Epidermal melanocyte (primary cell): ENCODE measurements at regions not wholly inside any gene's neighbourhood (a gene's known extent, or its start where the extent isn't known, plus 50 kb on each side); places are given as distances from the start of the nearest gene placed in this dataset.

Experiments
- DNase-seq: peaks from one replicate; pipeline ENCODE4 v3.0.0; 2011; ENCODE audit warnings: low spot score; ENCODE audit not compliant: insufficient read length

DNA sequence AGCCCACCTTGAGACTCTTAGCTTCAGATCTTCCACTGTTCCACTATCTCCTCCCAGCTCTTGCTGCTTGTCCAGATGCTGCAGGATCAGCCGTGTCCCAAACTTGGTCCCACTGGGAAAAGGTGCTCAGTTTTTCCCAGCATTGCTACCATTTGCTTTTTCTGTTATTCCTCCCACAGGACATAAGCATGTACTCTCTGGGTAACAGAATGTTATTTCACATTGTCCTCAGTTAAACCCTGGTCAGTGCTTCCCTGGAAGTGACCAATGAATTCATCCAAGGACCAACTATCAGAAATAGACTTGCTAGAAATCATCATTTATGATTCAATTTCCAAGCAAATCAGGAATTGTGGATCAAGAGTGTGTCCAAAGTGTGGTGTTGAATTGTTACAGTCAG, 179.2 kb upstream of the ZNF32 start:
- no peak for DNase-seq

DNA sequence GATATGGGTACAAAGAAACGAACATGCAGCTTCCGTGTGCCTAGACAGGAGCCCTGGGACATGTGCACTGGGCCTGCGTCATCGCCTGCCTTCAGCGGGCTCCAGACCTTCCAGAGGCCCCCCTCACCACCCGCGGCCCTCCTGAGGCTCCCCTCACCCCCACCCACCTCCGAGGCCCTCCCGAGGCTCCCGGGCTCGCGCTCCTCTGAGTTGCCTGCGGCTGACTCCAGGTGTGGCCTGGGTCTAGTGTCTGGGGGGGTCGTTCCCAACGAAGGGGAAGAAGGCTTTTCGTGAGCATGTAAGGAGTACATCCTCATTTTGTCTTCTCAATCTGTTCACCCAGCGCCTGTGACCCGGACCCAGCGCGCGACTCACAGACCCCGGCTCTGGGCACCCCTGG, 177.3 kb upstream of the ZNF32 start:
- no peak for DNase-seq

DNA sequence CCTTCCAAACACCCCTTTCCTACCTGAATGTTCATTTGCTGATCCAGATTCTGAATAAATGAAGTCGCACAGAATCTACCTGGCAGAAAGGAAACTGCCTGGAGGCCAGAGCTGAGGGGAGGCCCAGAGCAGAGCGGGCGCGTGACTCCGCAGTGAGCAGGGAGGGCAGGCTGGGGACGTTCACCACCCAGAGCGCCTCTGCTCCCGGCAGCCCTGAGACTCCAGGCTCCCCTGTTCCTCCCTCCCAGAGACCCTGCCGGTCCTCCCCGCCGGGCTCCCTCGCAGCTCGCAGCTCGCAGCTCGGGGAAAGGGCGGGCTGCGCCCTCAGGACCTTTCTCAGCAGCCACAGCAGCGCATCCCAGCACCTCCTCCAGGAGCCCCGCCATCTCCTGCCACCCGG, 176.7 kb upstream of the ZNF32 start:
- DNase-seq: no peak

DNA sequence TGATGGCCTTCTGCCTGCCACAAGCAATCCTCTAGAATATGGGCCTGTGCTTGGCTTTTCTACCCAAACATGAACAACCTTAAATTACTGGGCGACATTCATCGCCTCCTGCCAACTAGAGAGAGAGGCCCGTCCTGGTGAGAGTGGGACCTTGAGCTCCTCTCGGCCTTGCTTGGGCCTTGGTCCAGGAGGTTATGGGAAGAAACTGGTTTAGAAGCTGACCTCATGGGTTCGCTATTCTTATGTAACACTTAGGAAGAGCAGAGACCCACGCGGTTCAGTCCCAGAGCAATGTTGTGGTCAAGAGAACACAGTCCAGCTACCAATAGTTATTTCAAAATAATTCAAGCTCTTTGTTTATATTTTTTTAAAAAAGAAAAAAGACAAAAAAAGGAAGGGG, 176.3 kb upstream of the ZNF32 start:
- DNase-seq: no peak

DNA sequence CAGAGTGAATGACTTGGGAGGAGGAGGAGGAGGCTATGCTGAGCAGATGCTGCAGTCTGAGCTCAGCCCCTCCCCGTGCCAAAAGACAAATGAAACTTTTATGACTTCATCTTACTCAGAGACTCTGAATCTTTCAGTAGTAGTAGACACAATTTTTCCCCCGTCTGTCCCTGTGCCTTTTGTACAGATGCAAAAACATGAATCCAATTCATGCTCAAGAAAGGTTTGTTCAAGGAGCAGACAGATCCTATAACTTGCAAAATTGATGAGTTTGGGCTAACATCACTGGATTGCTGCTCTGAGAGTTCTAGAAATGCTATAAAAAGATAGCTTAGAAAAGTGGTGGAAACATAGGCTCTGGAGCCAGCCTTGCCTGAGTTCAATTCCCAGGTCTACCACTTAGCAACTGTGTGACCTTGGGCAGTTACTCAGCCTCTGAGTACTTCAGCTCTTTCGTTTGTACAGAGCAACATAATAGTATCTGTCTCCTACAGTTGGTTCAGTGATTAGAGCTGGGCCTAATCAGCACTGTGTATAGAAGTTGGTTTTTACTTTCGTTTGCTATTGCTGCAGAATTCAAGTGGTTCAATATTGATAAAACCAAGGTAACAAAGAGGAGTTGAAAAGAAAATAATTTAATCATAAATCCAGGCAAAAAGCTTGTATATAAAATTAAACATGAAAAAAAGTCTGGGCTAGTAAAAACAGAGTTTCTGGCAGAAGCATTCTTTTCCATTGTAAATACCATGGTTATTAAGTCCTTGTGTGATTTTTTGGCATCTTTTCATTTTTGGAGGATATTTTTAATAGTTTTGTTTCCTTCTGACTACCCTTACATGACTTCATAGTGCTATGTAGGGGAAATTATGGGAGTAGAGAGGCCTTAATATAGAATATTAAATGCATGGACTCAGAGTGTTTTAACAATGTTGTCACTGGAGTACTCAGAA, 174.2 kb upstream of the ZNF32 start:
- no peak for DNase-seq

DNA sequence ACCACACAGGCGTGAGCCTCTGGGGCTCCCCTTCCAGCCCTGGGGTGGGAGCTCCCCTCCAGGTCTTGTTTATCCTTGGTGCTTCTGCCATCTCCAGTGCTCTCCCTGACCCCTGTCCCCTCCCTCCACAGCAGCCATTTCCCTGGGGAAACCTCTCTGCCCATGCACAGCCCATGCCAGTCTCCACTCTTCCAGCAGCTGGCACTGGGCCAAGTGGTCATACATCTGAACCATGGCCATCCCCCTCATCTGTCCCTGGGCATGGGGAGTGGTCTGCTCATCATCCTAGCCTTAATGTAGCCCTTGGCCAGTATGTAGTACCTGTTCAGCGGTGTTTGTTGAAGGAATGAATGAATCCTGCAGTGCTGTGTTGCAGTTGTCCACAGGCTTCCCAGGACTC, 172.4 kb upstream of the ZNF32 start:
- DNase-seq: no peak

DNA sequence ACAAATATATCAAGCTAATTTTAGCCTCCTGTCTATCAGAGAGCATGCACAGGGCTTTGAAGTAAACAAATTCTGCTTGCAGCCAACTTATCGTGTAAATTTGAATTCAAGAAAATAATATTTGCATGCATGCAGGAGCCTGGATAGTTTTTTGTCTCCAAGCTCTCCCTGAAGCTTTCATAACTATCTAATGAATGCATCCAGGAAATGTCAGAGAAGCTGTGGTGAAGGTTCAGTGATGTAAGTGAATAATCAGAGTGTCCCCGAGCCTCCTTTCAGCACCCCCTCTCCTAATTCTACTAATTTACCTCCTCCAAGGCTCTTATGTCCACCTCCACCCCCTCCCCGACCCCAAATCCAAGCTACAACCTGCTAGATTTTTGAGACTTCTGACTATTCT, 172.0 kb upstream of the ZNF32 start:
- DNase-seq: no peak

DNA sequence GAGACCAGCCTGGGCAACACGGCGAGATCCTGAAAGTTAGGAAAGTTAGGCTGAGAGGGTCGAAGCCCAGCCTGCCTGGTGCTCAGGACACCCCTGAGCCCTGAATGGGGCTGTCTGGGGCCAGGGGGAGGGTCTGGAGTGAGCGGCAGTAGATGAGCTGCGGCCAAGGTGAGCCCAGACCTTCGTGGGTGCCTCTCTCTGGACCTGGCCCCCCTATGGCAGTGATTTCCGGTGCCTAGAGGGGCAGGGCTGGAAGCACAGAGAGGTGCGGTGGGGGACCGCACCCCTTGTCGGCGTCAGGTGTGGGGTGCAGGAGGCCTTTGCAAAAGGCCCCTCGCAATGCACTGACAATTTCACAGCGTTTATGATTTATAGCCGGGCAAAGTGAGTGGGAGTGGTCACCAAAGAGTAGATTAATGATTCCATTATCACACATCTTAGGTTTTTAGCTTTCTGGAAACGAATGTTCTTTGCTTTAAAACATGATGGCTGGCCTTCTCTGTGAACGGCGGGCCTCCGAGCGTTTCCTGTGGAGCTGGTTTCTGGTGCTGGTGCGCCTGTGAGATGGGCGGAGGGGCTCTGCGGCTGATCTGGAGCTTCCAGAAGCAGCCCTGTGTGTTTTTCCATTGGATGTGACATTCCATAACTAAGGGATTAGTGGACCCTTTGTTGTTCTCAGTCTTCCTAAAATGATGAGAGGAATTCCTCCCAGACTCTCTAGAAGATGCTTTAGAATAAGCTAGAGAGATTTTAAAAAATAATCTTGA, 171.0 kb upstream of the ZNF32 start:
- DNase-seq: no peak

DNA sequence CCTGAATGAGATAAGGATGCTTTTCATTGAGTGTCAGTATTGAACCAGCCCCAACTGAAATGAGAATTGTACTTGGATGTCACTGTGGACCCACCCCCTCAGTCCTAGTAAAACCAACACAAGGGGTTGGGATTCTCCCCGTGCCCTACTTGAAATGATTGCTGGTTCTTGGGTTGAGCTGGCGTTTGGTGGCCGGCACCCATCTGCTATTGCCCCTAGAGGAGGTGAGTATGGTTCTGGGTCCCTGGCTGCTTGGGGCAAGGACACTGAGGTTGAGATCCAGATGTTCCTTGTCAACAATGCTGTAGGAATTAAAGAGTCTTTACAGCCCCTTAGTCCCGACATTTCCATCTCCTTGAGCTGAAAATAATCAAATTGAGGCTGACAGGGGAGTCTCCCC, 170.0 kb upstream of the ZNF32 start:
- no peak for DNase-seq

DNA sequence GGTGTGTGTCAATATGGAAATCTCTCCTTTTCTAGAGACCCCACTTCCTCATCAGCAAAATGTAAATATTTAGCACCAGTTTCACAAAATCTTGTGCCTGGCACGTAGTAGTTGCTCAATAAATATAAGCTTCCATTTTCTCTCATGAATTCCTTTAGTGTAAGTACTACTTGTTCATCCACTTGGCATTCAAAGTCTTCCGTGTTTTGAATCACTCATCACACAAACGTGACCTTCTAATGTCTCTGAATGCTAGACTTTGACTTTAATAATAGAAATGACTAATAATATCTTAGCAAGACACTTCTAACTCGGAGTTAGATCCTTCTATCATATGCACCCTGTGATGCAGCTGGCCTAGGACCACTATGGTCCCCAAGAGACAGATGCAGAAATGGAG, 168.7 kb upstream of the ZNF32 start:
- DNase-seq: no peak

DNA sequence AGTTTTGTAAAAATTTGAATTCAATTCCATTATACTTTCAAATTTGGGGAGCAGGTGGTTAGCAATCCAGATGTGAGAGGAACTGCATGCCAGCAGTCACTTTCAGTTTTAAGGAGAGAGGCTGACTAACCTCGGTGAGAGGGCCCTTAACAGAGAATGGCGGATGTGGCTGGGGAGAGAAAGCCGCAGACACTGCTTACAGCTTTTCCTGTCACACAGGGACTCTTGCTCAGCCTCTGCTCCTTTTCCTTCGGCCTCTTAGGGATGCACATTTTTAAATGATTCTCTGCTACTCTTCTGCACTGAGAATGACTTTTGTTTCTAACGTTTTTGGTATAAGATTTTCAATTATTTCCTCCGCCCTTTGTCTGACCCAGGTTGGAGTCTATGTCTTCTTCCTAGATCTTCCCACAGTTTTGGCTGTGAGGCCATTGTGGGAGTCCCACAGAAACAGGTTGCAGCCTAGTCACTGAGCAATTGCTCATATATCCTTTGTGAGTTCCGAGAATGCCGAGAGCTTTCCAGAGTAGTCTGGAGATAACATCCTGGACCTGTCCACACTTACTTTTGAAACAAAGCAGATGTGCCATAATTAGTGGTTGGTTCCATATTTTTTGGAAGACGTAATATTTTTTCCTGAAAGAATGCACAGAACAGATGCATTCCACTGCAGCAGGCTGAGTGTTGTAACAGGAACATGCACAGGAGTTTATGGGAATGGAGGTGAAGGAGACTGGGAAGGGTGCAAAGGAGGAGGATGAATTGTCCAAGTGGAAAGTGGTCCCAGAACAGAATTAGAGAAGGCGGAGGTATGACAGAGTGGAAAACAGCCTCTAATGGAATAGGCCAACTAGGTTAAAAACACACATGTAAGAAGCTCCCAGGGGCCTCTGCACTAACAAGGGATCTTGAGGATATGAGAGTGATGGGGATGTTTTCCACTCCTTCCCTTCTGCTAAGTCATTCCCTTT, 168.0 kb upstream of the ZNF32 start:
- no peak for DNase-seq

DNA sequence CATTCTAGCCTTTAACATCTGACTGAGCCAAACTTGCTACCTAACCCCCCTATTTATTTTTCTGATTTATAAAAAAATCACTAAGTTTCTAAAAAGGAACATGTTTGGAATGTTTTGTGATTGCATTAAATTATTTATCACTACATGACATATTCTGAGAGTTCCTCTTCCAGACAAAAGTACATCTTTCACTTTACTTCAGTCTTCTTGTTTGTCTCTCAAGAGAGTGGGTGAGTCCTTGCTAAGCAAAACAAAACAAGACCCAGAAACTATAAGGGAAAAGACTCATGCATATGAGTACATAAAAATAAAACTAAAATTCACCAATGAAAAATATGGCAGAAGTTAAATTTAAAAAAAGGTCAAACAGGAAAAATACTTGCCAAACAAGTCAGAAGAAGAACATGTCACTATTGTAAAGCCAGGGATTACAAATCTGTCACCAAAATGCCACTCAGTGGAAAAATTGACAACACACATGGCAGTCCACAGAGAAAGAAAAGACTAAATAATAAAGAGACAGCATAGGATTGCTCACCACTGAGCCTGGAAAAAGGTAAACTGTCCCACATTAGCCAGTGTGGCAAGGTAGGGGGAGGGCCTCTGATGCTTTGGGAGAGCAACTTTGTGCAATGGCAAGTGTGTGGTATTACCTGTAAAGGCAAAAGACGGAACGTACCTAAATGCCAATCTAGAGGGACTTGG, 166.7 kb upstream of the ZNF32 start:
- no peak for DNase-seq

DNA sequence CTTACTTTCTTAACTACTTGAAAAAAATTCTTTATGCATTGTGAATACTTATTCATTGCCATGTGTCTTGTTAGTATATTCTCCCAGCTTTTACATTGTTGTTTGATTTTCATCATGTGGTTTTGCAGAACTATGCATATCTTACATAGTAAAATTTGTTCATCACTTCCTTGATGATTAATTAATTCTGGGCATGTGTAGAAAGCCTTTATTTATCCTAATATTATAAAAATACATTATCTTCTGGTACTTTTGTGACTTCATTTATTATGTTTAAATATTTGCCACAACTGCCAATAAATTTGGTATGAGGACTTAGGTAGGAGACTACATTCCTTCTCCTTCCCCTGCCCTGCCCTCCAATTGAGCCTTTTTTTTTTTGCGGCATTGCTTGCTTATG, 166.0 kb upstream of the ZNF32 start:
- DNase-seq: no peak

DNA sequence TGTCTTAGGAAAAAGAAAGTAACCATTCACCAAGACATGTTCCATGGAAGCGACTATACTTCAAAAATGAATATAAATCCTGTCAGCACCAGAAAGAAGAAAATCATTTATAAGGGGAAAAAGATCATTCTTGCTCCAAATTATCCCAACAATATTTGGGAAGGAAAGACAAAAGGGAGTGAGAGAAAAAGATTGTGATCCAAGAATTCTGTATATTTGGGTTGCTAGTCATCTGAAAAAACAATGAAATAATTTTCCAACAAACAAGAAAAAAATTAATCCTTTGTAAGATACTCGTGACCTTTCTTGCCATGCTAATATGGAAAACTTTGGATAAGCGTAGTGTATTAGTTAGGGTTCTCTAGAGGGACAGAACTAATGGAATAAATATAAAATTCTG, 163.2 kb upstream of the ZNF32 start:
- no peak for DNase-seq

DNA sequence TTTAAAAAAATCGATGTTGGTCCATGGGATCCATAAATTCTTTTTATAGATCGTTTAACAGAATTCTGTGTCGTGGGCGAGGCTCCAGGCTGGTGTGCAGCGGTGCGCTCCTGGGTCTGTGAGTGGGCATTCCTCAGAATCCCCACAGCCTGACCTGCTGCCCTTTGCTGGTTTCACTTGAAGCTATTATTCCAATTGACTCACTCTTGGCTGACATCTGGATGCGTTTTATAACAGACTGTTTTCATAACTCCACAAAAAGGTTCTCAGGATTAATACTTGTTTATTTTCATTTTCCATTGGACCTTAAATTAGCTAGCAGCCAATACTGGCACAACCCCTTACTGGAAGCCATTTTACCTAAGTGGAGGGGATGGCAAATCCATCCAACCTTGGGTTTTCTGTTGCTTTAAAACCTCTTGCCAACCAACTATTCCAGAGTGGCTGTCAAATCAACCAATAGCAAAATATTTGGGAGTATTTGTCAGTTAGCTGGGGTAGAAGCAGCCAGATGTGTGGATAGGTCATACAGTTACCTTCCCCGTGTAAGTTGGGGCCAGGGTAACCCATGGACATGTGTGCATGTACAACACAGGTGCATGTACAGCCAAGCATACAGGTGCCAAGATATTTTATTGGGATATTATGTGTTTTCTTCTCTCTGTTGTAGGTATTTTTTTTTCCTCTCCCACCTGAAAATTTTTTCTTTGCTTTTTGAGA, 160.7 kb upstream of the ZNF32 start:
- DNase-seq: peak; percentile 64

DNA sequence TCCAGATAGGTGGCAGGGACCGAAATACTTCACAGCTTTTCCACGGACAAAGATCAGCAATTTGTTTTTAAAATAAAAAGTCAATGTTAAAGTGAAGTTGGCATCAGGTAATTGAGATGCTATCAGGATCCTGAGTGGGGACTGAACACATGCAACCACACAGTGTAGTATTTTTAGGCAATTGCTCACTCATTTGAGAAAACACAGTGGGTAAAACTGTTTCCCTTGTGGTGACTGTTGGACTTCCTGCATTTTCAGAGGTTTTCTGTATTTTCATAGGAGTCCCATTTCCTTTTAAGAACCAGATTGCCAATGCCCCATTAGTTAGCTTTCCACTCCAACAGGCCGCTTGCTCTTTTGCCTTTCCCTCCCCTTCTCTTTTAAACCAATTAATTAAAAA, 159.5 kb upstream of the ZNF32 start:
- no peak for DNase-seq

DNA sequence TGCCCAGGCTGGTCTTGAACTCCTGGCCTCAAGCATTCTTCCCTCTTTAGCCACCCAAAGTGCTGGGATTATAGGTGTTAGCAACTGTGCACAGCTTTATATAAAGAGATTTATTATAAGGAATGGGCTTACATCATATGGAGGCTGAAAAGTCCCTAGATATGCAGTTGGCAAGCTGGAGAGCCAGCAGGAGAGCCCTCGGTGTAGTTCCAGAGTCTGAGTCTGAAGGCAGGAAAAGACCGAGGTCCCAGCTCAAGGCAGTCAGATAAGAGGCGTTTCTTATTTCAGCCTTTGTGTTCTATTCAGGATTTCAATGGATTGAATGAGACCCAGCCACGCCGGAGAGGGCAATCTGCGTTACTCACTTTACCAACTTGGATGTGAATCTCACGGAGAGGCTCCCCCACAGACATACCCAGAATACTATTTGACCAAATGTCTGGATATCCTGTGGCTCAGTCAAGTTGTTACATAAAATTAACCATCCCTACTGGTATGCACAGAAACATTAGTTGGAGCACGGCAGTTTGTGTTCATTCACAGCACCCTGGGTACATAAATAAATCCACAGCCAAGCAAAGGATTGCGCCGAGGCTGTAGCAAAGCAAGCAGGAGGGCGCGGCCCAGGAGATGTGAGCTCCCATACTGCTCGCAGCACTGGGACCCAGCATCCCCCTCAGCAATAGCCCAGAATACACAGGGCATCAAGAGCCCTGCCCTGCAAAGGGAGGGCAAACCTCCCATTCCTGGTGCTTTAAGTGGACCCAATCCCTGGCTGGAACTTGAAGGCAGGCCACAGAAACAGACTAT, 158.4 kb upstream of the ZNF32 start:
- no peak for DNase-seq

DNA sequence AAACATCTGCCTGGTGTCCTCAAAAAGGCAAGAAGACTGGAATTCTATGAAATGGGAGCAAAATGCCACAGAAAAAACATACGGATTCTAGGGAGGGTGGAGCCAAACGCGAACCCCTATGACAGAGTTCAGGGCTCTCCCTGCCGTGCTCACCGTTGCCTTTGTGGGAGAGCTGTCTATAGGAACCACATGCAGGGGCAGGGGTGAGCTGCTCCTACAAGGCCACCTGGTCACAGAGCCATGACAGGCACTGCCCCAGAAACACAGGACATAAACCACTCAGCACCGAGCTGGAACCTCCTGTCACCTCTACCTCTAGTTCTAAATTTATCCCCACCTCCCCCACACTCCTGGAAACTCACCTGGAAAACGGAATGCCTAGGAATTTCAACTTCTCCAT, 155.1 kb upstream of the ZNF32 start:
- no peak for DNase-seq

DNA sequence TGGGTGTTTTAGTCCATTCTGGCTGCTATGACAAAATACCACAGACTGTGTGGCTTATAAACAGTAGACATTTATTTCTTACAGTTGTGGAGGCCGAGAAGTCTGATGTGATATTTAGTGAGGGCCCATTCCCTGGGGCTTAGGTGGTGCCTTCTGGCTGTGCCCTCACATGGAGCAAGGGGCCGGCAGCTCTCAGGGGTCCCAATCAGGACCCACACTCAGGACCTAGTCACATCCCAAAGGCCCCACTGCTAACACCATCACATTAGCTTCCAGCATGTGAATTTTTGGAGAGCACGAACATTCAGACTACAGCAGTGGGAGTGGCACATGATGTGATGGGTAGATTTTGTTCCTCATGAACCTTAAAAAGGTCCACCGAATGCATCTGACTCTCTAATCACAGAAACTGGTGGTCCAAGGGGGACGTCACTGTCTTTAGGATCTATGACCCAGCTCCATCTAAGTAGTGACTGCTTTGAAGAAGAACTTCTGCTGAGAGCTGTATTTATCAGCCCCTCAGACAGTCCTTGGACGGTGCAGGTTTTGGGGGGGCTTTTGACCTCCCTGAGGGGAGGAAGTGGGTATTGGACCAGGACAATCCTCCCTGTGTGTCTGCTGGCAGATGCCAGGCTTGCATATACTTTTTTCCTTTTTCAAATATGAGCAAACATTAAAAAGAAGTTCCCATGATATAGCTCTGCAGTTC, 154.5 kb upstream of the ZNF32 start:
- DNase-seq: no peak
